Thoracic aorta (tissue), 2 donors: ENCODE measurements at regions not wholly inside any gene's neighbourhood (a gene's known extent, or its start where the extent isn't known, plus 50 kb on each side); places are given as distances from the start of the nearest gene placed in this dataset.

Source experiments
- ATAC-seq: fragments of 150-250 bp; one replicate; pipeline ENCODE4 v1.8.0; 2017; ENCODE audit warnings: low read depth; ENCODE audit not compliant: insufficient number of reproducible peaks, low FRiP score
- DNase-seq: peaks from one replicate; pipeline ENCODE4 v3.0.0-alpha.2; 2020; ENCODE audit warnings: low spot score
- H3K27ac ChIP-seq, 2 donors: fragments of 200-600 bp; sonication (generic); 1 replicate in 1 of 2; 2 replicates in 1 of 2; pipeline ENCODE4 v1.5.1; 2016; ENCODE audit warnings: mild to moderate bottlenecking in 2 of 2, moderate library complexity in 2 of 2
- H3K27me3 ChIP-seq: fragments of 200-600 bp; sonication (generic); replicated peaks from 2 replicates; pipeline ENCODE4 v1.6.0; 2016; ENCODE audit warnings: mild to moderate bottlenecking; ENCODE audit not compliant: insufficient read depth
- H3K36me3 ChIP-seq: fragments of 200-600 bp; sonication (generic); one replicate; pipeline ENCODE4 v1.5.1; 2016
- H3K4me1 ChIP-seq, 2 donors: fragments of 200-600 bp; sonication (generic); 1 replicate in 1 of 2; 2 replicates in 1 of 2; pipeline versions ENCODE4 v1.5.1 to v1.6.0; 2016; ENCODE audit warnings: low read depth in 2 of 2, mild to moderate bottlenecking in 1 of 2; ENCODE audit not compliant: control insufficient read depth in 1 of 2
- H3K4me3 ChIP-seq: fragments of 200-600 bp; sonication (generic); 2 replicates; pipeline ENCODE4 v1.5.1; 2016; ENCODE audit warnings: mild to moderate bottlenecking
- H3K9me3 ChIP-seq: fragments of 200-600 bp; sonication (generic); 2 replicates; pipeline ENCODE4 v1.5.1; 2016
- TF ChIP-seq, protein P1 (sequence below): fragments of 200-600 bp; sonication (generic); IDR thresholded peaks from one replicate; pipeline ENCODE4 v1.5.1; 2019; ENCODE audit warnings: antibody characterized with exemption

- Histone ChIP-seq H3K36me3 (no peaks in the 10 kb centered on the region), H3K4me3 (no peak overlapping the region), H3K4me1 (peaks cover 0 to 7% of the 10 kb centered on the region in 2 donors), H3K9me3 (no peaks in the 10 kb centered on the region), H3K27me3 (no peaks in the 10 kb centered on the region), H3K27ac (no peak overlapping the region)
- DNase-seq (no peak), ATAC-seq (no peak)
- TF ChIP-seq, protein P1, sequence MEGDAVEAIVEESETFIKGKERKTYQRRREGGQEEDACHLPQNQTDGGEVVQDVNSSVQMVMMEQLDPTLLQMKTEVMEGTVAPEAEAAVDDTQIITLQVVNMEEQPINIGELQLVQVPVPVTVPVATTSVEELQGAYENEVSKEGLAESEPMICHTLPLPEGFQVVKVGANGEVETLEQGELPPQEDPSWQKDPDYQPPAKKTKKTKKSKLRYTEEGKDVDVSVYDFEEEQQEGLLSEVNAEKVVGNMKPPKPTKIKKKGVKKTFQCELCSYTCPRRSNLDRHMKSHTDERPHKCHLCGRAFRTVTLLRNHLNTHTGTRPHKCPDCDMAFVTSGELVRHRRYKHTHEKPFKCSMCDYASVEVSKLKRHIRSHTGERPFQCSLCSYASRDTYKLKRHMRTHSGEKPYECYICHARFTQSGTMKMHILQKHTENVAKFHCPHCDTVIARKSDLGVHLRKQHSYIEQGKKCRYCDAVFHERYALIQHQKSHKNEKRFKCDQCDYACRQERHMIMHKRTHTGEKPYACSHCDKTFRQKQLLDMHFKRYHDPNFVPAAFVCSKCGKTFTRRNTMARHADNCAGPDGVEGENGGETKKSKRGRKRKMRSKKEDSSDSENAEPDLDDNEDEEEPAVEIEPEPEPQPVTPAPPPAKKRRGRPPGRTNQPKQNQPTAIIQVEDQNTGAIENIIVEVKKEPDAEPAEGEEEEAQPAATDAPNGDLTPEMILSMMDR: no peak
Observed at GRCh38 chr5:15385553-15385952, 114.4 kb upstream of the FBXL7 start.

- no peaks in the 10 kb centered on the region for H3K9me3 ChIP-seq
- no peak for ATAC-seq
- H3K4me3 ChIP-seq: no peak overlapping the region
- no peaks in the 10 kb centered on the region for H3K36me3 ChIP-seq
- H3K27ac ChIP-seq: no peak overlapping the region
- TF ChIP-seq, protein P1: no peak
- H3K27me3 ChIP-seq: no peaks in the 10 kb centered on the region
- peaks cover 0 to 2% of the 10 kb centered on the region in 2 donors for H3K4me1 ChIP-seq
- no peak for DNase-seq
Observed at GRCh38 chr5:15385037-15385436, 114.9 kb upstream of the FBXL7 start.

DNA sequence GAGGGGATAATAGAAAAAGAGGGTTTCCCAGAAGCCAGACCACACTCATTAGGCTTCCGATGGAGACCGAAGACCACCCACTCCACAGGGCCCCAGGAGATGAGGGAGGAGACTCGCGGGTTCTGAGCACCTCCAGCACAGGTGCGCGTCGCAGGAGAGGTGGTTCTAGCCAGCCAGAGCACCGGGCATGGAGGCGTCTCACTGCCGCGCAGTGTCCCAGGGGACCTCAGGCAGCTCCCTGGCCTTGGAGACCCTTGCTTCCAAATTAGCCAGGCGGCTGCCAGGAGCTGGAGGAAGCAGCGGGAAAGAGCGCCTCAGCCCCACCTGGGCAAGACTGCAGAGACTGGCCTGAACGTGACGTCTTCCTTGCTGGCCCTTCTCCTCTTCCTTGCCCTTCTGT lies 115.4 kb upstream of the FBXL7 start:
- TF ChIP-seq, protein P1: no peak
- no peak for DNase-seq
- Histone ChIP-seq H3K9me3 (no peaks in the 10 kb centered on the region), H3K36me3 (no peaks in the 10 kb centered on the region), H3K27ac (no peak overlapping the region), H3K4me1 (no peaks in the 10 kb centered on the region), H3K4me3 (no peak overlapping the region), H3K27me3 (no peaks in the 10 kb centered on the region)
- no peak for ATAC-seq

- Histone ChIP-seq H3K27me3 (no peaks in the 10 kb centered on the region), H3K36me3 (no peaks in the 10 kb centered on the region), H3K4me3 (no peak overlapping the region), H3K9me3 (no peaks in the 10 kb centered on the region), H3K4me1 (no peaks in the 10 kb centered on the region), H3K27ac (no peak overlapping the region)
- no peak for ATAC-seq
- TF ChIP-seq, protein P1: no peak
- no peak for DNase-seq
Observed at GRCh38 chr5:15384176-15384575, 115.8 kb upstream of the FBXL7 start.

- no peak for DNase-seq
- ATAC-seq: no peak
- Histone ChIP-seq H3K9me3 (no peaks in the 10 kb centered on the region), H3K27me3 (no peaks in the 10 kb centered on the region), H3K36me3 (no peaks in the 10 kb centered on the region), H3K27ac (no peak overlapping the region), H3K4me1 (no peaks in the 10 kb centered on the region), H3K4me3 (no peak overlapping the region)
- TF ChIP-seq, protein P1: peak; percentile 36
Observed at GRCh38 chr5:15383469-15383868, 116.5 kb upstream of the FBXL7 start.
